BLaER1 (cell line): ENCODE measurements at regions not wholly inside any gene's neighbourhood (a gene's known extent, or its start where the extent isn't known, plus 50 kb on each side); places are given as distances from the start of the nearest gene placed in this dataset.

Experiments used
- H3K27ac ChIP-seq: shearing (Covaris generic); formaldehyde crosslinking; 2 replicates; pipeline ENCODE4 v1.8.1; 2022
- H3K27me3 ChIP-seq: shearing (Covaris generic); formaldehyde crosslinking; 2 replicates; pipeline ENCODE4 v1.8.1; 2022
- H3K36me3 ChIP-seq: shearing (Covaris generic); formaldehyde crosslinking; 2 replicates; pipeline ENCODE4 v1.8.1; 2022
- H3K4me1 ChIP-seq: shearing (Covaris generic); formaldehyde crosslinking; 2 replicates; pipeline ENCODE4 v1.8.1; 2022
- H3K4me2 ChIP-seq: shearing (Covaris generic); formaldehyde crosslinking; 2 replicates; pipeline ENCODE4 v1.8.1; 2022
- H3K4me3 ChIP-seq: shearing (Covaris generic); formaldehyde crosslinking; 2 replicates; pipeline ENCODE4 v1.8.1; 2022
- H3K9ac ChIP-seq: shearing (Covaris generic); formaldehyde crosslinking; 2 replicates; pipeline ENCODE4 v1.8.1; 2022
- H3K9me3 ChIP-seq: shearing (Covaris generic); formaldehyde crosslinking; 2 replicates; pipeline ENCODE4 v1.8.1; 2022
- H4K20me1 ChIP-seq: shearing (Covaris generic); formaldehyde crosslinking; 2 replicates; pipeline ENCODE4 v1.8.1; 2022
- Cebpa-rat ChIP-seq: shearing (Covaris generic); IDR thresholded peaks from 2 replicates; pipeline ENCODE4 v1.8.1; 2022

- TF ChIP-seq Cebpa-rat: no peak
- no peak overlapping the region for H3K4me2 ChIP-seq
- H3K27me3 ChIP-seq: no peaks in the 10 kb centered on the region
- H3K9ac ChIP-seq: no peak overlapping the region
- H3K4me3 ChIP-seq: no peak overlapping the region
- no peaks in the 10 kb centered on the region for H3K4me1 ChIP-seq
- H3K36me3 ChIP-seq: 0 out of 2 replicates have a peak, but pooled peaks cover 2% of the 10 kb centered on the region
- H4K20me1 ChIP-seq: no peaks in the 10 kb centered on the region
- no peak overlapping the region for H3K27ac ChIP-seq
- peaks cover 46% of the 10 kb centered on the region for H3K9me3 ChIP-seq
These were observed 335.0 kb upstream of the SLC7A11 start for GRCh38 chr4:138577145-138577544.

- H3K9me3 ChIP-seq: peaks cover 42% of the 10 kb centered on the region
- no peaks in the 10 kb centered on the region for H3K27me3 ChIP-seq
- H3K4me1 ChIP-seq: no peaks in the 10 kb centered on the region
- H3K4me3 ChIP-seq: no peak overlapping the region
- no peak overlapping the region for H3K4me2 ChIP-seq
- no peaks in the 10 kb centered on the region for H3K36me3 ChIP-seq
- no peak overlapping the region for H3K9ac ChIP-seq
- no peak for TF ChIP-seq Cebpa-rat
- H3K27ac ChIP-seq: no peak overlapping the region
- H4K20me1 ChIP-seq: no peaks in the 10 kb centered on the region
These were observed 334.5 kb upstream of the SLC7A11 start for GRCh38 chr4:138576684-138577083.

GRCh38 chr4:138573246-138573645, 331.1 kb upstream of the SLC7A11 start:
- Histone ChIP-seq H3K9me3 (peaks cover 21% of the 10 kb centered on the region), H3K36me3 (no peaks in the 10 kb centered on the region), H3K4me1 (no peaks in the 10 kb centered on the region), H3K4me2 (no peak overlapping the region), H3K9ac (no peak overlapping the region), H3K4me3 (no peak overlapping the region), H3K27me3 (no peaks in the 10 kb centered on the region), H3K27ac (no peak overlapping the region), H4K20me1 (no peaks in the 10 kb centered on the region)
- TF ChIP-seq Cebpa-rat: no peak

GRCh38 chr4:138572007-138572406, 329.9 kb upstream of the SLC7A11 start:
- no peaks in the 10 kb centered on the region for H3K27me3 ChIP-seq
- no peak for TF ChIP-seq Cebpa-rat
- H3K4me1 ChIP-seq: no peaks in the 10 kb centered on the region
- no peak overlapping the region for H3K9ac ChIP-seq
- H3K27ac ChIP-seq: no peak overlapping the region
- peaks cover 9% of the 10 kb centered on the region for H3K9me3 ChIP-seq
- H4K20me1 ChIP-seq: no peaks in the 10 kb centered on the region
- no peak overlapping the region for H3K4me2 ChIP-seq
- H3K4me3 ChIP-seq: no peak overlapping the region
- no peaks in the 10 kb centered on the region for H3K36me3 ChIP-seq

GRCh38 chr4:138567696-138568095, 325.5 kb upstream of the SLC7A11 start:
- H4K20me1 ChIP-seq: no peaks in the 10 kb centered on the region
- no peaks in the 10 kb centered on the region for H3K27me3 ChIP-seq
- TF ChIP-seq Cebpa-rat: no peak
- no peak overlapping the region for H3K4me2 ChIP-seq
- H3K4me3 ChIP-seq: no peak overlapping the region
- no peak overlapping the region for H3K27ac ChIP-seq
- H3K36me3 ChIP-seq: no peaks in the 10 kb centered on the region
- H3K9ac ChIP-seq: no peak overlapping the region
- H3K4me1 ChIP-seq: peaks cover 16% of the 10 kb centered on the region
- no peaks in the 10 kb centered on the region for H3K9me3 ChIP-seq

- Histone ChIP-seq H3K27me3 (no peaks in the 10 kb centered on the region), H3K9ac (no peak overlapping the region), H3K4me2 (no peak overlapping the region), H3K36me3 (no peaks in the 10 kb centered on the region), H4K20me1 (no peaks in the 10 kb centered on the region), H3K9me3 (no peaks in the 10 kb centered on the region), H3K4me1 (peaks cover 37% of the 10 kb centered on the region), H3K4me3 (no peak overlapping the region), H3K27ac (no peak overlapping the region)
- no peak for TF ChIP-seq Cebpa-rat
These were observed 323.4 kb upstream of the SLC7A11 start for GRCh38 chr4:138565576-138565975.

- H3K9ac ChIP-seq: no peak overlapping the region; the same call in 1 of the 2 replicates
These were observed 320.4 kb upstream of the SLC7A11 start for GRCh38 chr4:138562544-138562991.

GRCh38 chr4:138561906-138562305, 319.8 kb upstream of the SLC7A11 start:
- H3K9ac ChIP-seq: peak overlapping the region; percentile 64; the same call in 1 of the 2 replicates
- H3K36me3 ChIP-seq: no peaks in the 10 kb centered on the region
- no peaks in the 10 kb centered on the region for H4K20me1 ChIP-seq
- H3K27me3 ChIP-seq: no peaks in the 10 kb centered on the region
- no peaks in the 10 kb centered on the region for H3K9me3 ChIP-seq
- H3K4me2 ChIP-seq: peak overlapping the region; percentile 93
- H3K4me3 ChIP-seq: peak overlapping the region; percentile 51
- H3K27ac ChIP-seq: peak overlapping the region; percentile 74
- no peak for TF ChIP-seq Cebpa-rat
- peaks cover 42% of the 10 kb centered on the region for H3K4me1 ChIP-seq

More at GRCh38 chr4:138562544-138562991, 320.4 kb upstream of the SLC7A11 start:
- H3K4me2 ChIP-seq: peak overlapping the region; percentile 93
- no peaks in the 10 kb centered on the region for H3K9me3 ChIP-seq
- no peak for TF ChIP-seq Cebpa-rat
- peak overlapping the region; percentile 51; the same call in 1 of the 2 replicates for H3K4me3 ChIP-seq
- no peaks in the 10 kb centered on the region for H3K36me3 ChIP-seq
- no peaks in the 10 kb centered on the region for H3K27me3 ChIP-seq
- peaks cover 42% of the 10 kb centered on the region for H3K4me1 ChIP-seq
- H4K20me1 ChIP-seq: no peaks in the 10 kb centered on the region
- peak overlapping the region; percentile 74 for H3K27ac ChIP-seq

- no peak for TF ChIP-seq Cebpa-rat
- H3K27ac ChIP-seq: peak overlapping the region; percentile 74
- no peaks in the 10 kb centered on the region for H4K20me1 ChIP-seq
- H3K4me2 ChIP-seq: peak overlapping the region; percentile 93
- H3K27me3 ChIP-seq: no peaks in the 10 kb centered on the region
- peaks cover 42% of the 10 kb centered on the region for H3K4me1 ChIP-seq
- H3K4me3 ChIP-seq: peak overlapping the region; percentile 51
- H3K36me3 ChIP-seq: no peaks in the 10 kb centered on the region
- no peaks in the 10 kb centered on the region for H3K9me3 ChIP-seq
- H3K9ac ChIP-seq: peak overlapping the region; percentile 64; the same call in 1 of the 2 replicates
These were observed 319.2 kb upstream of the SLC7A11 start for GRCh38 chr4:138561276-138561880.

GRCh38 chr4:138560448-138560847, 318.3 kb upstream of the SLC7A11 start:
- H3K9ac ChIP-seq: no peak overlapping the region
- no peak overlapping the region for H3K27ac ChIP-seq
- H3K4me1 ChIP-seq: peaks cover 42% of the 10 kb centered on the region
- H3K4me2 ChIP-seq: peak overlapping the region; percentile 93
- no peak for TF ChIP-seq Cebpa-rat
- no peaks in the 10 kb centered on the region for H3K9me3 ChIP-seq
- H3K27me3 ChIP-seq: no peaks in the 10 kb centered on the region
- H4K20me1 ChIP-seq: no peaks in the 10 kb centered on the region
- H3K4me3 ChIP-seq: no peak overlapping the region
- H3K36me3 ChIP-seq: no peaks in the 10 kb centered on the region
